Nucleus accumbens (tissue), 56 donors: ENCODE measurements at regions not wholly inside any gene's neighbourhood (a gene's known extent, or its start where the extent isn't known, plus 50 kb on each side); places are given as distances from the start of the nearest gene placed in this dataset.
A peak's percentile ranks its signal among the peaks of the same experiment; 100 is the strongest.
"Not testable (repeated sequence)": the region's sequence is repeated elsewhere in the genome, so short reads cannot be mapped to it uniquely, and the experiment has no call there.

Experiments
- DNase-seq, 56 donors: peaks; one replicate each; lab custom pipeline; 2025; lab: John Stamatoyannopoulos, UW

- no peak for DNase-seq
Observed at GRCh38 chr22:33142282-33143055, 84.3 kb upstream of the SYN3 start.

GRCh38 chr22:33139937-33140336 lies 81.8 kb upstream of the SYN3 start:
- DNase-seq = no peak

GRCh38 chr22:33138333-33138732 lies 80.2 kb upstream of the SYN3 start:
- DNase-seq = not testable (repeated sequence)

GRCh38 chr22:33130473-33130872 lies 72.3 kb upstream of the SYN3 start:
- no peak for DNase-seq

- no peak for DNase-seq
Observed at GRCh38 chr22:33129621-33130020, 71.4 kb upstream of the SYN3 start.

- DNase-seq = peak in 6 of 56 donors; percentile 1 to 11 (median 2)
Observed at GRCh38 chr22:33126881-33127280, 68.7 kb upstream of the SYN3 start.

GRCh38 chr22:33124471-33124870 lies 66.3 kb upstream of the SYN3 start:
- no peak for DNase-seq

- peak in 13 of 56 donors; percentile 1 to 60 (median 30) for DNase-seq
Observed at GRCh38 chr22:33122439-33122838, 64.3 kb upstream of the SYN3 start.

GRCh38 chr22:33119044-33119443 lies 60.9 kb upstream of the SYN3 start:
- DNase-seq = no peak

- no peak for DNase-seq
Observed at GRCh38 chr22:33117821-33118220, 59.6 kb upstream of the SYN3 start.

- no peak for DNase-seq
Observed at GRCh38 chr22:33116841-33117547, 58.8 kb upstream of the SYN3 start.

GRCh38 chr22:33114565-33114964 lies 56.4 kb upstream of the SYN3 start:
- no peak for DNase-seq

GRCh38 chr22:33112580-33112979 lies 54.4 kb upstream of the SYN3 start:
- DNase-seq = no peak

GRCh38 chr22:33111491-33111890 lies 53.3 kb upstream of the SYN3 start:
- DNase-seq = no peak

- DNase-seq = no peak
Observed at GRCh38 chr22:33110562-33111163, 52.5 kb upstream of the SYN3 start.

GRCh38 chr22:33109514-33110430 lies 51.6 kb upstream of the SYN3 start:
- no peak for DNase-seq

GRCh38 chr22:33108037-33108436 lies 49.9 kb upstream of the SYN3 start:
- DNase-seq = no peak
